Endothelial cell of umbilical vein (primary cell): ENCODE measurements at regions not wholly inside any gene's neighbourhood (a gene's known extent, or its start where the extent isn't known, plus 50 kb on each side); places are given as distances from the start of the nearest gene placed in this dataset.

Experiments used
- BruUV-seq: library from RNA; stranded (reverse); fragments of 400-500 nt; replicated peaks from 2 replicates; lab custom pipeline; 2021; lab: Mats Ljungman, UMichigan
- CTCF ChIA-PET: fragments of 300-600, 350-600 bp; sonication (Branson Sonifier 250); formaldehyde crosslinking; loops from one replicate; lab custom pipeline; 2021; ENCODE audit warnings: antibody characterized with exemption, inconsistent platforms; lab: Charles Lee
- POLR2A ChIA-PET: fragments of 300-600, 350-600 bp; sonication (Branson Sonifier 250); formaldehyde crosslinking; loops from one replicate; lab custom pipeline; 2021; ENCODE audit warnings: antibody characterized with exemption, inconsistent platforms; lab: Charles Lee
- DNase-seq: peaks from one replicate; pipeline ENCODE4 v3.0.0-alpha.2; 2011; ENCODE audit warnings: low read depth, low spot score
- FAIRE-seq: peaks from 2 replicates; lab custom pipeline; 2011; peaks lifted over from hg19 to GRCh38; lab: Jason Lieb, UNC
- H2AFZ ChIP-seq: 2 replicates; pipeline ENCODE4 v1.6.0; 2012; ENCODE audit warnings: low read depth, low read length, control low read depth, inconsistent platforms
- H3K27ac ChIP-seq: 2 replicates; pipeline ENCODE4 v1.5.1; 2011; ENCODE audit warnings: low read depth, mild to moderate bottlenecking, control low read depth, low read length, moderate library complexity; ENCODE audit not compliant: insufficient read depth
- H3K27me3 ChIP-seq, 2 experiments: 2 replicates each; pipeline versions ENCODE4 v1.6.0 to v1.6.1; 2011; ENCODE audit warnings: low read length in 2 of 2, mixed read lengths in 1 of 2; ENCODE audit not compliant: control insufficient read depth in 2 of 2, insufficient read depth in 2 of 2
- H3K36me3 ChIP-seq, 2 experiments: 2 replicates in 1 of 2; 3 replicates in 1 of 2; pipeline ENCODE4 v1.5.1; 2011; ENCODE audit warnings: low read length in 2 of 2, mild to moderate bottlenecking in 1 of 2, moderate library complexity in 1 of 2; ENCODE audit not compliant: control insufficient read depth in 2 of 2, insufficient read depth in 2 of 2; ENCODE audit errors: extremely low read depth in 1 of 2
- H3K4me1 ChIP-seq: 3 replicates; pipeline ENCODE4 v1.5.1; 2011; ENCODE audit warnings: mild to moderate bottlenecking, low read length; ENCODE audit not compliant: control insufficient read depth, insufficient read depth; ENCODE audit errors: extremely low read depth
- H3K4me2 ChIP-seq: 2 replicates; pipeline ENCODE4 v1.6.1; 2011; ENCODE audit warnings: low read length, control low read depth, mixed read lengths; ENCODE audit not compliant: insufficient read depth
- H3K4me3 ChIP-seq, 3 experiments: fragments of 200-600 bp in 1 of 3; sonication (generic), shearing (Covaris generic) in 1 of 3; replicated peaks in 1 of 3; 2 replicates each; pipeline ENCODE4 v1.5.1; 2011 to 2016; ENCODE audit warnings: control low read depth in 3 of 3, low read length in 3 of 3, mild to moderate bottlenecking in 2 of 3, inconsistent platforms in 1 of 3, low read depth in 1 of 3, moderate library complexity in 1 of 3; ENCODE audit not compliant: insufficient read depth in 1 of 3
- H3K79me2 ChIP-seq: 2 replicates; pipeline ENCODE4 v1.6.0; 2012; ENCODE audit warnings: low read length, inconsistent platforms; ENCODE audit not compliant: control insufficient read depth, insufficient read depth
- H3K9ac ChIP-seq: replicated peaks from 2 replicates; pipeline ENCODE3; 2011; ENCODE audit warnings: low read length, control low read depth; ENCODE audit not compliant: insufficient read depth; ENCODE audit errors: extremely low read depth
- H3K9me1 ChIP-seq: replicated peaks from 3 replicates; pipeline ENCODE4 v1.6.0; 2011; ENCODE audit warnings: mild to moderate bottlenecking, low read length; ENCODE audit not compliant: control insufficient read depth, insufficient read depth; ENCODE audit errors: extremely low read depth
- H3K9me3 ChIP-seq: replicated peaks from 2 replicates; pipeline ENCODE4 v1.5.1; 2012; ENCODE audit warnings: low read length, inconsistent platforms; ENCODE audit not compliant: control insufficient read depth, insufficient read depth
- H4K20me1 ChIP-seq: replicated peaks from 2 replicates; pipeline ENCODE3; 2011; ENCODE audit warnings: mild to moderate bottlenecking, low read length; ENCODE audit not compliant: control insufficient read depth, insufficient read depth; ENCODE audit errors: extremely low read depth
- EZH2 ChIP-seq: IDR thresholded peaks from 2 replicates; pipeline ENCODE4 v1.6.1; 2012; ENCODE audit warnings: borderline replicate concordance, low read depth, mild to moderate bottlenecking, moderate library complexity, low read length, inconsistent platforms; ENCODE audit not compliant: severe bottlenecking
- FOS ChIP-seq: IDR thresholded peaks from 2 replicates; pipeline ENCODE4 v1.6.1; 2011; ENCODE audit warnings: mild to moderate bottlenecking, low read length, moderate library complexity, borderline replicate concordance; ENCODE audit not compliant: insufficient read depth
- GATA2 ChIP-seq: IDR thresholded peaks from 2 replicates; pipeline ENCODE4 v1.7.0; 2011; ENCODE audit warnings: low read depth, mild to moderate bottlenecking, moderate library complexity, mixed read lengths, low read length; ENCODE audit not compliant: insufficient read length, insufficient read depth
- JUN ChIP-seq: IDR thresholded peaks from 2 replicates; pipeline ENCODE4 v1.6.1; 2011; ENCODE audit warnings: borderline replicate concordance, low read depth; ENCODE audit not compliant: insufficient read length, insufficient read depth
- MAX ChIP-seq: IDR thresholded peaks from 2 replicates; pipeline ENCODE4 v1.6.1; 2011; ENCODE audit not compliant: insufficient read depth, insufficient read length
- MYC ChIP-seq: IDR thresholded peaks from one replicate; pipeline ENCODE4 v1.6.1; 2011; ENCODE audit warnings: mild to moderate bottlenecking, low read depth, low read length
- POLR2A ChIP-seq: IDR thresholded peaks from 2 replicates; pipeline ENCODE4 v1.6.1; 2012; ENCODE audit warnings: low read depth, mild to moderate bottlenecking, control low read depth, low read length
- POLR2AphosphoS5 ChIP-seq: IDR thresholded peaks from 2 replicates; pipeline ENCODE4 v1.6.1; 2012; ENCODE audit warnings: low read depth, mild to moderate bottlenecking, control low read depth, low read length, moderate library complexity; ENCODE audit not compliant: insufficient read depth
- dilution Hi-C: fragments of 300-500 bp; cut with MboI; formaldehyde crosslinking; loops from one replicate; pipeline ENCODE4 v1.15.0; 2019; ENCODE audit warnings: low sequenced_read_pairs; ENCODE audit not compliant: extremely low pct_ligation_motif_present
- intact Hi-C: fragments of 100-400 bp; cut with micrococcal nuclease; formaldehyde crosslinking; loops from one replicate; pipeline ENCODE4 v1.10.0; 2022
- TF ChIP-seq, protein P1 (sequence below), 2 donors: IDR thresholded peaks; 1 replicate in 1 of 2; 2 replicates in 1 of 2; pipeline ENCODE4 v1.5.1; 2011; ENCODE audit warnings: low read length in 2 of 2, mild to moderate bottlenecking in 2 of 2, moderate library complexity in 2 of 2, control low read depth in 1 of 2, inconsistent platforms in 1 of 2, low read depth in 1 of 2; ENCODE audit not compliant: insufficient read depth in 1 of 2; ENCODE audit errors: extremely low read depth in 1 of 2

DNA sequence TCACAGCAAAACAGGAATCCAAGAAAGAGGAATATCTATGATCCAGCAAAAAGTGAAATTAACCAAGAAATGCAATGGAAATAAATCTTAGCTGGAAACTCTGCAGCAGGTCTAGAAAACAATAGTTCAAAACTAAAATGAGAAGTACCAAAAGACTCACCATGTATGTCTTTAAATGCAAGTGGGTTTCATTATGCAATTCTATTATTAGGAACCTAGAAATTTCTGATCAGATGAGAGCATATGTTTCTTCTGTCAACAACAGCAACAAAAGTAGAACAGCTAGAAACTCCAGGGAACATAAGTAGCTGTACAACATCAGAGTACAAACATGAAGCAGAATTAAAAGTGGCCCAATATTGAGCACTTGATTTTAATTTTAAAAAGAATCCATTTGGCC is 304.0 kb downstream of the ARHGAP12 start:
- FAIRE-seq (no peak), DNase-seq (no peak)
- TF ChIP-seq JUN (no peak), EZH2 (no peak), MAX (no peak), FOS (no peak), POLR2A (no peak), POLR2AphosphoS5 (no peak), GATA2 (no peak), MYC (no peak)
- TF ChIP-seq, protein P1, sequence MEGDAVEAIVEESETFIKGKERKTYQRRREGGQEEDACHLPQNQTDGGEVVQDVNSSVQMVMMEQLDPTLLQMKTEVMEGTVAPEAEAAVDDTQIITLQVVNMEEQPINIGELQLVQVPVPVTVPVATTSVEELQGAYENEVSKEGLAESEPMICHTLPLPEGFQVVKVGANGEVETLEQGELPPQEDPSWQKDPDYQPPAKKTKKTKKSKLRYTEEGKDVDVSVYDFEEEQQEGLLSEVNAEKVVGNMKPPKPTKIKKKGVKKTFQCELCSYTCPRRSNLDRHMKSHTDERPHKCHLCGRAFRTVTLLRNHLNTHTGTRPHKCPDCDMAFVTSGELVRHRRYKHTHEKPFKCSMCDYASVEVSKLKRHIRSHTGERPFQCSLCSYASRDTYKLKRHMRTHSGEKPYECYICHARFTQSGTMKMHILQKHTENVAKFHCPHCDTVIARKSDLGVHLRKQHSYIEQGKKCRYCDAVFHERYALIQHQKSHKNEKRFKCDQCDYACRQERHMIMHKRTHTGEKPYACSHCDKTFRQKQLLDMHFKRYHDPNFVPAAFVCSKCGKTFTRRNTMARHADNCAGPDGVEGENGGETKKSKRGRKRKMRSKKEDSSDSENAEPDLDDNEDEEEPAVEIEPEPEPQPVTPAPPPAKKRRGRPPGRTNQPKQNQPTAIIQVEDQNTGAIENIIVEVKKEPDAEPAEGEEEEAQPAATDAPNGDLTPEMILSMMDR (IDR thresholded peaks at IDR 0.05; ENCODE audit: extremely low read depth in 1 of 2, insufficient read depth in 1 of 2, low read depth in 1 of 2, low read length in 2 of 2): no peak
- ChIA-PET CTCF (no interaction called here), POLR2A (no interaction called here)
- H3K27ac ChIP-seq: no peak overlapping the region
- no TSS peak for BruUV-seq
- dilution Hi-C loops: no loop called here
- H3K27me3 ChIP-seq: no peaks in the 10 kb centered on the region
- H3K4me2 ChIP-seq: no peak overlapping the region
- no peaks in the 10 kb centered on the region for H3K36me3 ChIP-seq
- H2AFZ ChIP-seq: no peak overlapping the region
- intact Hi-C loops: no loop called here
- no peak overlapping the region for H3K4me3 ChIP-seq
- H4K20me1 ChIP-seq: no peaks in the 10 kb centered on the region
- H3K79me2 ChIP-seq: no peaks in the 10 kb centered on the region
- H3K9me1 ChIP-seq: no peaks in the 10 kb centered on the region
- H3K9me3 ChIP-seq: peaks cover 3% of the 10 kb centered on the region
- H3K4me1 ChIP-seq: no peaks in the 10 kb centered on the region
- H3K9ac ChIP-seq: no peak overlapping the region
